ENCODE measurements at regions not wholly inside any gene's neighbourhood (a gene's known extent, or its start where the extent isn't known, plus 50 kb on each side); places are given as distances from the start of the nearest gene placed in this dataset.
"Not testable (repeated sequence)": the region's sequence is repeated elsewhere in the genome, so short reads cannot be mapped to it uniquely, and the experiment has no call there.

- DNase-seq (ENCODE audit: low spot score), result no peak
Observed at GRCh38 chr7:94174956-94175355, 170.8 kb upstream of the BET1 start.

GRCh38 chr7:94176694-94177200 lies 172.6 kb upstream of the BET1 start:
- DNase-seq (ENCODE audit: low spot score), result no peak

- DNase-seq (ENCODE audit: low spot score), result no peak
Observed at GRCh38 chr7:94177441-94177840, 173.3 kb upstream of the BET1 start.

GRCh38 chr7:94178230-94178629 lies 174.1 kb upstream of the BET1 start:
- DNase-seq (ENCODE audit: low spot score), result no peak

DNA sequence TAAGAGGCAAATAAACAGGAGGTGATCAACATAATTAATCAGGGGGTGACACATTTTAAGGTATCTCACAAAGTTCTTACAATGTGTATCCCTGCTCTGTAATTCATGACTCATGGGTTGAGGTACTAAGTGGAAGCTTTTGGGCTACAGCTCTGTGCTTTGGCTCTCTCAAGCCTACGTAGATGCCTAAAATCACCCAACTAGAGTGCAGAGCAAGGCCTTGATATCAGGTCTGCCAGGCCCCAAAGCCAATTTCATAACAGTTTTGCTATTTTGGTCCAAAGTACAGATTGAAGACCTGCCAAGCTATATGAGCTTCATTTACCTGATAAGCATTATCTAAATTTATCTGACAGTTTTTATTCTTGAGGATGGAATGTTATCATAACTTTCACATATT lies 175.3 kb upstream of the BET1 start:
- no peak for DNase-seq (ENCODE audit: low spot score)

GRCh38 chr7:94182066-94182465 lies 177.9 kb upstream of the BET1 start:
- DNase-seq (ENCODE audit: low spot score), result peak; percentile 53

DNA sequence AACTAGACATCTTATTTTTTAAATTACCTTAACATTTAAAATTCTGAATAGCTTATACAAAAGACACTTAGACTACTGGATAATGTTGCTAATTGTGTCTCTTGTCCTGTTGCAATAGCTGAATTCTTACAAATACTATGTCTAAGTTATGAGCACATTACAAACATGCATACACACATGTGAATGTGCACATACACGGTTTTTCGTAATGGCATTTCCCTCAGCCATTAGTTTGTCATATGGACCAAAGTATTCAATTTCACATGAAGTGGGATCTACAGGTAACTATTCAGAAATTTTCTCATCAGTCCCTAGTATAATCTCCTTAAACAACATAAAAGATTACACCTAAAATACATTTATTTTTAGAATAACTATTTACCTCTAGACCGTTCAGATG lies 178.6 kb upstream of the BET1 start:
- DNase-seq (ENCODE audit: low spot score), result no peak

DNA sequence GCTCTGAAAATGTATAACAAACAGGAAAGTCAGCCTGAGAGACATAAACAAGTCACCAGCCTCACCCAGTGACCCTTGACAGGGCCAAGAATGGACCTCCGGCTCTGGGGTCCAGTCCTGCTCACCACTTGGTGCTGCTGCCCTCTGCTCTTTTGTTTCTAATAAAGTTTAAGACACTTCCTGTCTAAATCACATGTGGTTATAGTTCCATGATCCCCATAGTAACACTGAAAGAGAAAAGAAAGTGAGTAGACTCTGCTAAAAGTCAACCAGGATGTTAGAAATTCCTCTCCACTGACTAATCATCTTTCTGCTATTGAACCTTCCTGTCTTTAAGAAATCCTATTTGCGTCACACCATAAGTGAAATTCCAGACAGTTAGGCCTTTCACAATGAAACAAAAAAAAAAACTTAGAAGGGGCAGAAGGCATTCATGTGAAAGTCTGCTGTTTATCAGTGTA lies 179.2 kb upstream of the BET1 start:
- peak; percentile 91 for DNase-seq (ENCODE audit: low spot score)

DNA sequence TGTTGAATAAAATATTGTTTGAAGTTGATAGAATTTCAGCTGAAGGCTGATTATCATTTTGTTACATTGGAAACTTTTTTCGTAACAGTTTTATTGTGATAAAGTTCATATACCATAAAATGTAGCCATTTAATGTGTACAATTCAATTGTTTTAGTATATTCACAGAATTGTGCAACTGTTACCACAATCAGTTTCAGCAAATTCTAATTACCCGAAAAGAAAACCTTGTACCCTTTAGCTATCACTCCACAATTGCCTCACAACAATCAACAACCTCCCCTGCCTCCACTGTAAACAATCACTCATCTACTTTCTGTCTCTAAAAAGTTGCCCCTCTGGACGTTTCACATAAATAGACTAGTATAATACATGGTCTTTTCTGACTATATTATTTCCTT lies 179.7 kb upstream of the BET1 start:
- no peak for DNase-seq (ENCODE audit: low spot score)

GRCh38 chr7:94188350-94188749 lies 184.2 kb upstream of the BET1 start:
- DNase-seq (ENCODE audit: low spot score), result no peak

GRCh38 chr7:94190599-94191061 lies 186.5 kb upstream of the BET1 start:
- DNase-seq (ENCODE audit: low spot score), result no peak

DNA sequence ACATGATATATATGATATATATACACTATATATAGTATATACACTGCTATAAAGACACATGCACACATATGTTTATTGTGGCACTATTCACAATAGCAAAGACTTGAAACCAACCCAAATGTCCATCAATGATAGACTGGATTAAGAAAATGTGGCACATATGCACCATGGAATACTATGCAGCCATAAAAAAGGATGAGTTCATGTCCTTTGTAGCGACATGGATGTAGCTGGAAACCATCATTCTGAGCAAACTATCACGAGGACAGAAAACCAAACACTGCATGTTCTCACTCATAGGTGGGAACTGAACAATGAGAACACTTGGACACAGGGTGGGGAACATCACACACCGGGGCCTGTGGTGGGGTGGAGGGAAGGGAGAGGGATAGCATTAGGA lies 190.3 kb upstream of the BET1 start:
- not testable (repeated sequence) for DNase-seq (ENCODE audit: low spot score)

- DNase-seq (ENCODE audit: low spot score), result no peak
Observed at GRCh38 chr7:94195201-94195600, 191.0 kb upstream of the BET1 start.

GRCh38 chr7:94195813-94196212 lies 191.7 kb upstream of the BET1 start:
- no peak for DNase-seq (ENCODE audit: low spot score)

DNA sequence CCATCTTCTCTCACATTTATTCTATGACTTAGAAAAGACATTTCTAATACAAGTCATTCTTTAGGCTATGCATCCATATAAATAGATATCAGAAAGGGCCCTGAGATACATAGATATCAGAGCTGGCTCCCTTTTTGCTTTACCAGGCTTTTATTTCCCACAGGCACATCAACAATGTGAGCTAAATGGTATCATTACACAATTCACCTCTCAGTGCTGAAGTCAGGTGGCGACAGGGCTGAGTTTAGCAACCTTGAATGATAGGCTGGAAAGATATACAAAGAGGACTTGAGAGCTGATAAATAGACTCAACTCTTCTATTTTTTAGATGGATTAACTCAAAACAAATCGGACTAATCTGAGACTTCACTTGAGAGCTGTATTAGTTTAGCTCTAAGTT lies 189.2 kb upstream of the COL1A2 start:
- no peak for DNase-seq (ENCODE audit: low spot score)

GRCh38 chr7:94206295-94206694 lies 188.4 kb upstream of the COL1A2 start:
- DNase-seq (ENCODE audit: low spot score), result no peak

GRCh38 chr7:94212160-94212559 lies 182.5 kb upstream of the COL1A2 start:
- DNase-seq (ENCODE audit: low spot score), result no peak

- DNase-seq (ENCODE audit: low spot score), result peak; percentile 19
Observed at GRCh38 chr7:94216944-94217461, 177.7 kb upstream of the COL1A2 start.

DNA sequence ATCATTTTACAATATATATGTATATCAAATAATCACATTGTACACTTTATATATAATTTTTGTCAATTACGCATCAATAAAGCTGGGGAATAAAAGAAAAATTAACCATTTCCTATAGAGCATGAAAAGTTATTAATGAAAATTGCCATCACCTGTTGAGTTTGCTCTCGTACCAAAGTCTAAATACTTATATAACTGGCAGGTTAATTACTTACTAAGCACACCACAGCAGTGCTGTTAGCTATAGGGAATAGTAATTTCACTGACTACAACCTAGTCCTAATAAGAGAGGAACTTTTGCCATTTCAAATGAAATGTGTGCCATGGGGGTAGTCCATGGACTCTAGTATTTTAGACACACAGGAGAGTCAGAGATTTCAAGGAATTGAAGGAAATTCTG lies 176.9 kb upstream of the COL1A2 start:
- DNase-seq (ENCODE audit: low spot score), result no peak

GRCh38 chr7:94222516-94222915 lies 172.2 kb upstream of the COL1A2 start:
- no peak for DNase-seq (ENCODE audit: low spot score)

GRCh38 chr7:94223375-94224084 lies 171.2 kb upstream of the COL1A2 start:
- peak; percentile 45 for DNase-seq (ENCODE audit: low spot score)

DNA sequence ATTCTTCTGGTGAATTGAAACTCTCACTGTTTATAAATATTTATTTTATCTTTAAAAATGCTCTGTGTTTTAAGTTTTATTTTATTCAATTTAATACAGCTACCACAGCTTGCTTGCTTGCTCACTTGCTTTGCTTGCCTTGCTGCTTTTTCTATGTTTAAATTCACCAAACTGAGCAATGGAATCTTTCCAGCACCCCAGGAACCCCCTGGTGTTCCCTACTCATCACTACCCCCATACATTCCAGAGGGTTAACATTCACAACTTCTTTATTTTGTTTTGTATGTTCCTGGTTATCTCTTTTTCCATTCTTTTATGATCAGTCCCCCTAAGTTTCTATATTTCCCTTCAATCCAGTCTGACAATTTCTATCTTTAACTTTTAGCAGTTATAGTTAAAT lies 166.5 kb upstream of the COL1A2 start:
- DNase-seq (ENCODE audit: low spot score), result no peak

GRCh38 chr7:94228678-94229077 lies 166.0 kb upstream of the COL1A2 start:
- DNase-seq (ENCODE audit: low spot score), result no peak

- no peak for DNase-seq (ENCODE audit: low spot score)
Observed at GRCh38 chr7:94231305-94231704, 163.4 kb upstream of the COL1A2 start.

Data from COLO829 (cell line).